Lung (tissue), 11 donors: ENCODE measurements at regions not wholly inside any gene's neighbourhood (a gene's known extent, or its start where the extent isn't known, plus 50 kb on each side); places are given as distances from the start of the nearest gene placed in this dataset.

Experiments
- ATAC-seq: fragments of 200-7000 bp; cut with Tn5 transposase; one replicate; pipeline ENCODE4 v1.9.1; 2020; ENCODE audit warnings: moderate number of reproducible peaks; ENCODE audit not compliant: insufficient read depth, low FRiP score
- DNase-seq, 3 donors: peaks; one replicate each; pipeline ENCODE4 v3.0.0-alpha.2; 2013 to 2017
- H3K27ac ChIP-seq, 2 donors: one replicate each; pipeline ENCODE4 v1.5.1; 2013; ENCODE audit warnings: mild to moderate bottlenecking in 2 of 2, moderate library complexity in 2 of 2, control low read depth in 1 of 2, inconsistent platforms in 1 of 2, low read depth in 1 of 2, low read length in 1 of 2
- H3K27me3 ChIP-seq, 3 donors: one replicate each; pipeline ENCODE4 v1.5.1; 2013; ENCODE audit warnings: low read length in 2 of 3; ENCODE audit not compliant: control insufficient read depth in 3 of 3, insufficient read depth in 3 of 3
- H3K36me3 ChIP-seq, 4 donors: one replicate each; pipeline ENCODE4 v1.5.1; 2013; ENCODE audit warnings: low read length in 4 of 4, mild to moderate bottlenecking in 1 of 4, moderate library complexity in 1 of 4; ENCODE audit not compliant: control insufficient read depth in 4 of 4, insufficient read depth in 4 of 4
- H3K4me1 ChIP-seq, 5 donors: one replicate each; pipeline ENCODE4 v1.5.1; 2013; ENCODE audit warnings: low read length in 5 of 5, mild to moderate bottlenecking in 2 of 5, moderate library complexity in 1 of 5; ENCODE audit not compliant: control insufficient read depth in 5 of 5, insufficient read depth in 5 of 5
- H3K4me3 ChIP-seq: one replicate; pipeline ENCODE4 v1.5.1; 2013; ENCODE audit warnings: mild to moderate bottlenecking, control low read depth, moderate library complexity
- H3K9ac ChIP-seq, 2 donors: one replicate each; pipeline ENCODE4 v1.5.1; 2013; ENCODE audit warnings: low read length in 2 of 2, control low read depth in 1 of 2; ENCODE audit not compliant: insufficient read depth in 1 of 2
- H3K9me3 ChIP-seq, 4 donors: one replicate each; pipeline ENCODE4 v1.5.1; 2013; ENCODE audit warnings: low read length in 3 of 4, mild to moderate bottlenecking in 1 of 4, moderate library complexity in 1 of 4; ENCODE audit not compliant: control insufficient read depth in 4 of 4, insufficient read depth in 3 of 4
- WGBS, 2 donors: extraction: QIAGEN DNeasy Blood & Tissue Kit; methylation state at CpG; one replicate each; pipeline ENCODE4 v1.1.7; 2013; 5-methylcytosine and 5-hydroxymethylcytosine counted together
- TF ChIP-seq, protein P1 (sequence below): IDR thresholded peaks from 2 replicates; pipeline ENCODE4 v1.5.1; 2012; ENCODE audit warnings: mild to moderate bottlenecking; ENCODE audit errors: control extremely low read depth, extremely low read depth
- donor health status: control.
- donor health status: control.
- donor health status: Bipolar disorder and iron deficiency.
- donor health status: healthy.
- donor health status: DM: yes; HTN: yes; CAD: no.

DNA sequence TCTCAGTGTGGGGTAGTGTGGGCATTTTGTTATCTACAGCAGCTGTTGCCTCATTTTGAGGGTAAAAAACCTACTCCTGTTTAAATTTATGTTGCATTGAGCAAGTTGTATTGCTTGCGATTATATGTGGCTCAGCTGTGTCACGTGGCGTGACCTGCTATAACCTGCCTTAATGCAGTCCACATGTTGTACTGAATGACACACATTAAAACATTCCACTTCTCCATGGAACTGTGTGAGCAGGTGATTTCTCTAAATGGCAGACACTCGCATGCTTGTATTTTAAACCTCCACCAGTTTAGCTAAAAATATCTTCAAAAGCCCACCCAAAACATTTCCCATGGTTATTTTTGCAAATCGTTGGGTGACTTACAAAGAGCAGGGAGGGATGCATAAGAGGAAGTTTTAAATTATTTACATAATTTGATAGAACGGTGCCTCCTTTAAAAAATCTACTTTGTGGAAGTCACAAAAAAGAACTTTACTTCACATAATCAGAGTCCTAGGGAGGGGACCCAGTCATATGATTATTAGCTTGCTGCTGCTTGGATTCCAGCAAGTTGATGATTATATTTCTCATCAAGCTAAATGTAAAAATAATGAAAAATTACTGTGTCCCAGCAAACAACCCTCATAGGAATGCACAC, 163.3 kb upstream of the ZEB2 start:
- ATAC-seq (no peak), DNase-seq (no peak)
- no peaks in the 10 kb centered on the region for H3K36me3 ChIP-seq
- H3K4me1 ChIP-seq = peaks cover 0 to 14% (median 0%) of the 10 kb centered on the region in 5 donors
- no peak overlapping the region for H3K27ac ChIP-seq
- no peaks in the 10 kb centered on the region for H3K9me3 ChIP-seq
- TF ChIP-seq, protein P1, sequence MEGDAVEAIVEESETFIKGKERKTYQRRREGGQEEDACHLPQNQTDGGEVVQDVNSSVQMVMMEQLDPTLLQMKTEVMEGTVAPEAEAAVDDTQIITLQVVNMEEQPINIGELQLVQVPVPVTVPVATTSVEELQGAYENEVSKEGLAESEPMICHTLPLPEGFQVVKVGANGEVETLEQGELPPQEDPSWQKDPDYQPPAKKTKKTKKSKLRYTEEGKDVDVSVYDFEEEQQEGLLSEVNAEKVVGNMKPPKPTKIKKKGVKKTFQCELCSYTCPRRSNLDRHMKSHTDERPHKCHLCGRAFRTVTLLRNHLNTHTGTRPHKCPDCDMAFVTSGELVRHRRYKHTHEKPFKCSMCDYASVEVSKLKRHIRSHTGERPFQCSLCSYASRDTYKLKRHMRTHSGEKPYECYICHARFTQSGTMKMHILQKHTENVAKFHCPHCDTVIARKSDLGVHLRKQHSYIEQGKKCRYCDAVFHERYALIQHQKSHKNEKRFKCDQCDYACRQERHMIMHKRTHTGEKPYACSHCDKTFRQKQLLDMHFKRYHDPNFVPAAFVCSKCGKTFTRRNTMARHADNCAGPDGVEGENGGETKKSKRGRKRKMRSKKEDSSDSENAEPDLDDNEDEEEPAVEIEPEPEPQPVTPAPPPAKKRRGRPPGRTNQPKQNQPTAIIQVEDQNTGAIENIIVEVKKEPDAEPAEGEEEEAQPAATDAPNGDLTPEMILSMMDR = no peak
- 23 to 57% methylated on average over 6 of the region's 6 CpGs for WGBS, 2 donors
- H3K9ac ChIP-seq = no peak overlapping the region
- H3K4me3 ChIP-seq = no peak overlapping the region
- no peaks in the 10 kb centered on the region for H3K27me3 ChIP-seq

DNA sequence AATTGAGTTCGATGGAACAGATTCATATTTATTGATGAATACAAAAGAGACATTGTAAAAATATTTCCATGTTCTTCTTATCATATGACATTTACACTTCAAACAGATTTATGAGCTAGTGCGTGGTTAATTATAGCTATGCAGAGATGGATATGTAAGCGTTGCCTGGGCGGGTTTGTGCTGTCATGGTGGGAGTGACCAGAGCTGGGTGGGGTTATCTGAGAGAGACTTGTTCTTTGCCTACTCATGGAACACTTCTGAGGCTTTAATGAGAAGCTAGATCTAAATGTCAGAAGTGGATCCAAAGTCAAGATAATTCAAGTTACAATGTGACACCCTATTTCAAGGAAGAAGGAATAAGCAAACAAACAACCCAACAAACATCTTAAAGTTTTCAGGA, 162.3 kb upstream of the ZEB2 start:
- no peak overlapping the region for H3K4me3 ChIP-seq
- TF ChIP-seq, protein P1 = no peak
- no peak overlapping the region for H3K27ac ChIP-seq
- ATAC-seq (no peak), DNase-seq (peak in 2 of 3 donors; percentile 22 to 26)
- no peaks in the 10 kb centered on the region for H3K36me3 ChIP-seq
- H3K27me3 ChIP-seq = no peaks in the 10 kb centered on the region
- WGBS, 2 donors = 72 to 77% methylated on average over 4 of the region's 4 CpGs
- no peak overlapping the region for H3K9ac ChIP-seq
- no peaks in the 10 kb centered on the region for H3K9me3 ChIP-seq
- H3K4me1 ChIP-seq = peaks cover 0 to 14% (median 0%) of the 10 kb centered on the region in 5 donors

DNA sequence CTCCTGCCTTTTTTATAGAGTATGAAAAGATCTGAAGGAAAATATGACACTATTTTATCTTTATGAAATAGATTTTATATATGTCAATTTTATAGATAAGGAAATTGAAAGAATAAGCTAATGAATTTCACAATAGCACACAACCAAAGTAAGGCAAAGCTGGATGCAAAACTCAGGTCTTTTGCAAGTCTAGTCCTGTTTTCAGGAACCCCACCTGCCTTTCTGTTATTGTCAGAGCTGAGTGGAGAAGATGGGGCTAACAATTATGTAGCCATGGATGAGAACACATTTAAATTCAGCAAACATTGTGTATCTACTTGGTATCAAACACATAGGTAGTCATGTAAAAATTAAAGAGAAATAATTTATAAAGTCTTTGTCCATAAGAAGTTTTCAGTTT, 161.5 kb upstream of the ZEB2 start:
- Histone ChIP-seq H3K4me3 (no peak overlapping the region), H3K9ac (no peak overlapping the region), H3K4me1 (peaks cover 0 to 14% (median 0%) of the 10 kb centered on the region in 5 donors), H3K27ac (no peak overlapping the region), H3K9me3 (no peaks in the 10 kb centered on the region), H3K36me3 (no peaks in the 10 kb centered on the region), H3K27me3 (no peaks in the 10 kb centered on the region)
- no peak for DNase-seq
- ATAC-seq = no peak
- TF ChIP-seq, protein P1 = no peak

DNA sequence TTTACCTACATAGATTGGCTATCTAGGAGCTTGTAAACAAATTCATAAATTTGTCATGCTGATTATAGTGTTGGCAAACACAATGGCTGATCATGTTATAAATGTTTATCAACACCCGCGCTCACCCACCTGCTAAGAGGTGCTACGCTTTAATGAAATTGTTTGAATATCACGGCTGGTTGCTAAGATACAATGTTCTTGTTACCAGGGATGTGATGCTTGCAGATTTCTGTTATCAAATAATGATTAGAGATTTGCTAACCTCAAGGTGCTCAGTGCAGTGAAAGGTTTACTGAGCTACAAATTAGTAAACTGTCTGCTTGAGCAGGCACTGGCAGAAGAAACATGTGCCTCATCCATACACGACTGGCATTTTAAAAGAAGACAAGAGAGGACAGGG, 160.0 kb upstream of the ZEB2 start:
- ATAC-seq (no peak), DNase-seq (no peak)
- H3K27me3 ChIP-seq = no peaks in the 10 kb centered on the region
- H3K9me3 ChIP-seq = no peaks in the 10 kb centered on the region
- no peak overlapping the region for H3K27ac ChIP-seq
- no peak overlapping the region for H3K4me3 ChIP-seq
- TF ChIP-seq, protein P1 = no peak
- no peak overlapping the region for H3K9ac ChIP-seq
- peaks cover 0 to 14% (median 0%) of the 10 kb centered on the region in 5 donors for H3K4me1 ChIP-seq
- H3K36me3 ChIP-seq = no peaks in the 10 kb centered on the region
- 74 to 75% methylated on average over 5 of the region's 5 CpGs for WGBS, 2 donors
